ENCODE measurements at regions not wholly inside any gene's neighbourhood (a gene's known extent, or its start where the extent isn't known, plus 50 kb on each side); places are given as distances from the start of the nearest gene placed in this dataset.

GRCh38 chr13:44048326-44048725, 168.6 kb downstream of the LACC1 start:
- Histone ChIP-seq H3K4me2 (ENCODE audit: low read depth, low read length) (no peak overlapping the region), H3K9me3 (ENCODE audit: low read length) (no peaks in the 10 kb centered on the region), H3K27ac (ENCODE audit: extremely low read length, insufficient read depth, low read length) (no peak overlapping the region), H3K27me3 (ENCODE audit: control insufficient read depth in 1 of 2, insufficient read depth in 2 of 2, low read length in 2 of 2) (no peaks in the 10 kb centered on the region), H4K20me1 (ENCODE audit: insufficient read depth, low read length) (no peaks in the 10 kb centered on the region), H3K4me1 (ENCODE audit: insufficient read depth, low read length) (no peaks in the 10 kb centered on the region), H2AFZ (ENCODE audit: low read length) (no peak overlapping the region), H3K79me2 (ENCODE audit: insufficient read depth, low read length) (no peaks in the 10 kb centered on the region), H3K36me3 (replicated peaks in 1 of 2; ENCODE audit: control insufficient read depth in 1 of 2, insufficient read depth in 2 of 2, low read length in 2 of 2) (no peaks in the 10 kb centered on the region), H3K4me3 (replicated peaks in 1 of 3; ENCODE audit: insufficient read depth in 1 of 3, low read depth in 2 of 3, low read length in 3 of 3) (no peak overlapping the region), H3K9ac (ENCODE audit: insufficient read depth, low read depth, low read length) (no peak overlapping the region)
- whole genome bisulfite sequencing (ENCODE audit: low lambda C conversion rate), result 14% methylated on average over 3 of the region's 3 CpGs
- TF ChIP-seq CTCF (CRISPR knock-in tag; IDR thresholded peaks at IDR 0.05) (peak; percentile 44), SMC3 (IDR thresholded peaks at IDR 0.05; ENCODE audit: low read length) (0 out of 2 replicates have a peak, but pooled peaks have one; percentile 5), ZNF333 (CRISPR knock-in tag; IDR thresholded peaks at IDR 0.05; ENCODE audit: borderline replicate concordance) (no peak), STAG1 (CRISPR knock-in tag; IDR thresholded peaks at IDR 0.05) (peak; percentile 46), ZNF737 (CRISPR knock-in tag; IDR thresholded peaks at IDR 0.05; ENCODE audit: borderline replicate concordance) (no peak)
- POLR2A ChIA-PET, result interaction anchor here (1.0 kb wide), 1 partner anchor 389 kb away, joined by 4 read pairs; no protein-coding TSS in a partner anchor
- DNase-seq (ENCODE audit: low spot score) (peak; percentile 5), ATAC-seq (0 out of 3 replicates have a peak, but pooled peaks have one; percentile 37), FAIRE-seq (no peak)
- CTCF ChIA-PET (ENCODE audit: low intra/inter-chr PET ratio, low total read pairs), result interaction anchor here (1.9 kb wide), 1 partner anchor 140 kb away, joined by 7 read pairs; no protein-coding TSS in a partner anchor
- intact Hi-C loops (cut with micrococcal nuclease; ENCODE audit: unreplicated experiment), result loop anchor here (1.0 kb wide), 1 partner anchor 140 kb away; no protein-coding TSS in a partner anchor
- no TSS peak for BruUV-seq (replicated peaks)
- in situ Hi-C loops (cut with HindIII; ENCODE audit: extremely low pct_ligation_motif_present, low pct_unique_long_range_greater_than_20kb), result loop anchor here (5.0 kb wide), 1 partner anchor 141 kb away; no protein-coding TSS in a partner anchor
